Mesenchymal stem cell (in vitro differentiated cells and primary cell): ENCODE measurements at regions not wholly inside any gene's neighbourhood (a gene's known extent, or its start where the extent isn't known, plus 50 kb on each side); places are given as distances from the start of the nearest gene placed in this dataset.

ENCODE experiments used
- DNase-seq: peaks from one replicate; pipeline ENCODE4 v3.0.0-alpha.2; 2013
- H2AFZ ChIP-seq: one replicate; pipeline ENCODE4 v1.6.1; 2013; ENCODE audit warnings: low read depth, mild to moderate bottlenecking, control low read depth, inconsistent platforms, low read length, moderate library complexity
- H2AK5ac ChIP-seq: 2 replicates; pipeline ENCODE4 v1.6.1; 2013; ENCODE audit warnings: low read length, moderate library complexity, mild to moderate bottlenecking, inconsistent platforms; ENCODE audit not compliant: severe bottlenecking
- H2BK120ac ChIP-seq: one replicate; pipeline ENCODE4 v1.6.1; 2013; ENCODE audit warnings: low read depth, mild to moderate bottlenecking, inconsistent platforms, low read length, moderate library complexity
- H2BK12ac ChIP-seq, 2 experiments: one replicate each; pipeline ENCODE4 v1.6.1; 2013; ENCODE audit warnings: inconsistent platforms in 2 of 2, low read length in 2 of 2, mild to moderate bottlenecking in 2 of 2, moderate library complexity in 2 of 2, control low read depth in 1 of 2
- H2BK15ac ChIP-seq: one replicate; pipeline ENCODE4 v1.6.1; 2013; ENCODE audit warnings: mild to moderate bottlenecking, low read depth, inconsistent platforms; ENCODE audit not compliant: poor library complexity, severe bottlenecking
- H2BK5ac ChIP-seq: 2 replicates; pipeline ENCODE4 v1.6.1; 2013; ENCODE audit warnings: low read depth, mild to moderate bottlenecking, low read length, control low read depth, inconsistent platforms; ENCODE audit not compliant: poor library complexity, severe bottlenecking
- H3K14ac ChIP-seq, 2 experiments: one replicate each; pipeline ENCODE4 v1.6.1; 2013; ENCODE audit warnings: inconsistent platforms in 2 of 2, low read length in 2 of 2, control low read depth in 1 of 2, mild to moderate bottlenecking in 1 of 2, moderate library complexity in 1 of 2
- H3K18ac ChIP-seq, 2 experiments: one replicate each; pipeline ENCODE4 v1.6.1; 2013; ENCODE audit warnings: inconsistent platforms in 2 of 2, low read length in 2 of 2, control low read depth in 1 of 2, low read depth in 1 of 2, mild to moderate bottlenecking in 1 of 2
- H3K23ac ChIP-seq, 2 experiments: one replicate each; pipeline ENCODE4 v1.6.1; 2013; ENCODE audit warnings: inconsistent platforms in 2 of 2, low read length in 2 of 2, mild to moderate bottlenecking in 2 of 2, moderate library complexity in 2 of 2, control low read depth in 1 of 2
- H3K27ac ChIP-seq: 2 replicates; pipeline ENCODE4 v1.5.1; 2013; ENCODE audit warnings: mild to moderate bottlenecking, moderate library complexity, low read length, control low read depth, inconsistent platforms; ENCODE audit not compliant: poor library complexity, severe bottlenecking
- H3K27me3 ChIP-seq, 2 experiments: 2 replicates each; pipeline versions ENCODE4 v1.6.1 to v1.7.0; 2013; ENCODE audit warnings: low read length in 2 of 2, mild to moderate bottlenecking in 2 of 2, moderate library complexity in 2 of 2, control low read depth in 1 of 2, inconsistent platforms in 1 of 2; ENCODE audit not compliant: control insufficient read depth in 1 of 2, insufficient read depth in 1 of 2
- H3K36me3 ChIP-seq, 2 experiments: 2 replicates each; pipeline versions ENCODE4 v1.6.1 to v1.7.0; 2013; ENCODE audit warnings: low read length in 2 of 2, control low read depth in 1 of 2, inconsistent platforms in 1 of 2, low read depth in 1 of 2, mild to moderate bottlenecking in 1 of 2; ENCODE audit not compliant: insufficient read depth in 2 of 2, control insufficient read depth in 1 of 2
- H3K4ac ChIP-seq, 2 experiments: one replicate each; pipeline ENCODE4 v1.6.1; 2013; ENCODE audit warnings: inconsistent platforms in 2 of 2, low read length in 2 of 2, mild to moderate bottlenecking in 2 of 2, moderate library complexity in 2 of 2, control low read depth in 1 of 2, low read depth in 1 of 2
- H3K4me1 ChIP-seq: 2 replicates; pipeline ENCODE4 v1.6.1; 2013; ENCODE audit warnings: low read depth, low read length, control low read depth; ENCODE audit not compliant: control insufficient read depth, insufficient read depth
- H3K4me2 ChIP-seq: 2 replicates; pipeline ENCODE4 v1.6.1; 2013; ENCODE audit warnings: low read length, mild to moderate bottlenecking, inconsistent platforms; ENCODE audit not compliant: poor library complexity, severe bottlenecking
- H3K4me3 ChIP-seq, 2 experiments: 2 replicates each; pipeline versions ENCODE4 v1.5.1 to v1.7.0; 2013; ENCODE audit warnings: low read length in 2 of 2, mild to moderate bottlenecking in 2 of 2, control low read depth in 1 of 2, low read depth in 1 of 2; ENCODE audit not compliant: insufficient read depth in 1 of 2
- H3K79me1 ChIP-seq: replicated peaks from 2 replicates; pipeline ENCODE4 v1.6.1; 2013; ENCODE audit warnings: mild to moderate bottlenecking, control low read depth, low read length, inconsistent platforms; ENCODE audit not compliant: poor library complexity, severe bottlenecking
- H3K9ac ChIP-seq: 2 replicates; pipeline ENCODE4 v1.7.0; 2013; ENCODE audit warnings: mild to moderate bottlenecking, low read length, moderate library complexity
- H3K9me3 ChIP-seq: 2 replicates; pipeline ENCODE4 v1.7.0; 2013; ENCODE audit warnings: mild to moderate bottlenecking, low read length; ENCODE audit not compliant: control insufficient read depth
- H4K8ac ChIP-seq: one replicate; pipeline ENCODE4 v1.6.1; 2013; ENCODE audit warnings: inconsistent platforms, mild to moderate bottlenecking, low read length, moderate library complexity
- H4K91ac ChIP-seq: one replicate; pipeline ENCODE4 v1.6.1; 2013; ENCODE audit warnings: mild to moderate bottlenecking, low read length, inconsistent platforms
- WGBS: methylation state at CpG from one replicate; pipeline ENCODE4 v1.1.7; 2013; ENCODE audit warnings: mixed read lengths; 5-methylcytosine and 5-hydroxymethylcytosine counted together

DNA sequence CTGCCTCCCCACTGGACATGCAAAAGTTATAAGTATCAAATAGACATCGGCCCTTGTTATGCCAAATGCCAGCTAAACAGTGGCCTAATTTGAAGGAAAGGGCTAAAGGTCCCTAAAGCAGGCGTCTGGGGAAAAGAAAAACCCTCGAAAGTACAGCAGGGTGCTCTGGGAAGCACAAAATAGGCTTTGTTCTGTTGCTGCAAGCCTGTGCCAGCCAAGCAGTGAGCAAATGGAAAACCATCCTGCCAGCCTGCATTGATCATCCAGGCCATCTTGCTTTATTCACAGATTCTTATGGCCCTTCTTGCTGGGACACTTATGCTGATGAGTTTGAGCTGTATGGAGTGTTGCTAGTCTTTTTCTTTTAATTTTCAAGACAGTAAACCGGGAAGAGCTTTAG is 62.2 kb upstream of the PLEKHG1 start:
- no peaks in the 10 kb centered on the region for H3K79me1 ChIP-seq
- no peak overlapping the region for H4K91ac ChIP-seq
- H3K23ac ChIP-seq, result no peak overlapping the region
- H2BK120ac ChIP-seq, result no peak overlapping the region
- no peak overlapping the region for H2BK12ac ChIP-seq
- peaks cover 5% of the 10 kb centered on the region for H3K9me3 ChIP-seq
- H2AK5ac ChIP-seq, result no peak overlapping the region
- no peak overlapping the region for H3K18ac ChIP-seq
- no peaks in the 10 kb centered on the region for H3K4me1 ChIP-seq
- H3K9ac ChIP-seq, result no peak overlapping the region
- no peak overlapping the region for H3K27ac ChIP-seq
- no peak overlapping the region for H3K4me2 ChIP-seq
- H2BK15ac ChIP-seq, result no peak overlapping the region
- no peak overlapping the region for H3K4me3 ChIP-seq
- no peak for DNase-seq
- 75% methylated on average over 4 of the region's 4 CpGs for WGBS
- no peak overlapping the region for H2BK5ac ChIP-seq
- H3K4ac ChIP-seq, result no peak overlapping the region
- no peak overlapping the region for H2AFZ ChIP-seq
- H4K8ac ChIP-seq, result no peak overlapping the region
- H3K36me3 ChIP-seq, result no peaks in the 10 kb centered on the region
- no peak overlapping the region for H3K14ac ChIP-seq
- H3K27me3 ChIP-seq, result peaks cover 11 to 35% of the 10 kb centered on the region in 2 experiments

DNA sequence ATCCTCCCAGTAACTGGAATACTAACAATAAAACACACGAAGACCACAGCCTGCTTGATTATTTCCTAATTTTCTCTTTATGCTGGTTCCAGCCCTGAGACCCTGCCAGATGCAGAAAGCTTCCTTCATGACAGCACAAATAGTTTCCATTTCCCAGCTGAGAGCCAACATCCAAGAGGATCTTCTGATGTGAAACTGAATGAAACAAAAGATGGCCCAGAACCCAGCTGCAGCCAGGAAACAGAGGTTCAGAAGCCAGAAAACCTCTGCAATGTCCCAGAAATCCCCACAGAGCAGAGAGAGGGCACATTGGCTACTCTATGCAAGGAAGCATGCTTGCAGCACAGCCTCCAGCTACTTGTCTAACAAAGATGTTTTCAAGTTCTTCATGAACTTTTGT is 61.8 kb upstream of the PLEKHG1 start:
- Histone ChIP-seq H2BK5ac (no peak overlapping the region), H3K27me3 (peaks cover 13 to 35% of the 10 kb centered on the region in 2 experiments), H3K4ac (no peak overlapping the region), H2AFZ (no peak overlapping the region), H3K27ac (no peak overlapping the region), H3K79me1 (no peaks in the 10 kb centered on the region), H3K4me1 (no peaks in the 10 kb centered on the region), H3K9me3 (peaks cover 5% of the 10 kb centered on the region), H4K91ac (no peak overlapping the region), H2BK15ac (no peak overlapping the region), H4K8ac (no peak overlapping the region), H3K9ac (no peak overlapping the region), H3K14ac (no peak overlapping the region), H2BK12ac (no peak overlapping the region), H3K18ac (no peak overlapping the region), H2BK120ac (no peak overlapping the region), H3K4me2 (no peak overlapping the region), H3K23ac (no peak overlapping the region), H3K4me3 (no peak overlapping the region), H3K36me3 (no peaks in the 10 kb centered on the region), H2AK5ac (no peak overlapping the region)
- WGBS, result 68% methylated on average over 1 of the region's 1 CpG
- no peak for DNase-seq

DNA sequence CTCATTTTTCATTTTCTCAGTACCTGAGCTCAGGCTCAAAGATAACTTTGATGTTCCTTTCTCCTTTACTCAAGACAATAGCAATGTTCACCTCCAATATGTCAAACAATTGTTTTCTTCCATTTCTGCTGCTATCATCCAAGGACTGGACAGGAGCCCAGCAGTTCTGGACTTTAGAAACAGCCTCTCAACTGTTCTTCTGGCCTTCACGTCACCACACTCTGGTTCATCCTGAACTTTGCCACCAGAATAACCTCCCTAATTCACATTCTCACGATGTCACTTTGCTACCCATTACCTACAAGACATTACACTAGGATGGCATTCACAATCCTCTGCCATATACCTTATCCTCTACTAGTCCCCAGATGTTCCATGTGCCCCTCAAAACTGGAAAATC is 60.6 kb upstream of the PLEKHG1 start:
- Histone ChIP-seq H3K4me1 (no peaks in the 10 kb centered on the region), H3K27ac (no peak overlapping the region), H4K91ac (no peak overlapping the region), H2BK15ac (no peak overlapping the region), H3K9me3 (peaks cover 5% of the 10 kb centered on the region), H3K4ac (no peak overlapping the region), H2AK5ac (no peak overlapping the region), H2AFZ (no peak overlapping the region), H4K8ac (no peak overlapping the region), H3K9ac (no peak overlapping the region), H3K18ac (no peak overlapping the region), H3K4me2 (no peak overlapping the region), H2BK12ac (no peak overlapping the region), H2BK120ac (no peak overlapping the region), H3K23ac (no peak overlapping the region), H3K27me3 (peaks cover 19 to 36% of the 10 kb centered on the region in 2 experiments), H3K36me3 (no peaks in the 10 kb centered on the region), H3K79me1 (no peaks in the 10 kb centered on the region), H2BK5ac (no peak overlapping the region), H3K14ac (no peak overlapping the region), H3K4me3 (no peak overlapping the region)
- DNase-seq, result no peak
- WGBS, result 62% methylated on average over 2 of the region's 2 CpGs

DNA sequence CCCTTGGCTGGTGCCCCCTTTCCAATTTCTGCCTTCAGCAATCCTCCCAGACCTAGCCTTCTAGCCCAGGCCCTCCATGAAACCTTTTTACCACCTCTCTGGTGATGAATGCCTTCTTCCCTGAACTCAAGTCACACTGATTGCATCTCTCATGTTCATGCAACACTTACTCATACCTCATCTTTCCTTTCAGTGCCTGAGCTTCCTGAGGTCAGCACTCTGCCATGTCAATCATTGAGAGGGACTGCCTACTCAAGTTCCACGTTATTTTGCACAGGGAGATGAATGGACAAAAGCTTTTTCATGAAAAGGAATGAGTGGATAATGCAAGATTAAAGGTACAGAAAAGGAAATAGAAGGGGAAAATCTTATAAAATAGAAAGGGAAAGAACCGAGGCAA is 60.1 kb upstream of the PLEKHG1 start:
- H3K14ac ChIP-seq, result no peak overlapping the region
- 56% methylated on average over 2 of the region's 2 CpGs for WGBS
- H3K23ac ChIP-seq, result no peak overlapping the region
- no peaks in the 10 kb centered on the region for H3K79me1 ChIP-seq
- DNase-seq, result no peak
- H2AK5ac ChIP-seq, result no peak overlapping the region
- no peak overlapping the region for H3K4me2 ChIP-seq
- peaks cover 5% of the 10 kb centered on the region for H3K9me3 ChIP-seq
- H3K4ac ChIP-seq, result no peak overlapping the region
- H3K27ac ChIP-seq, result no peak overlapping the region
- H3K27me3 ChIP-seq, result peaks cover 19 to 32% of the 10 kb centered on the region in 2 experiments
- no peak overlapping the region for H3K18ac ChIP-seq
- H3K4me1 ChIP-seq, result no peaks in the 10 kb centered on the region
- H3K4me3 ChIP-seq, result no peak overlapping the region
- no peak overlapping the region for H2BK12ac ChIP-seq
- H2BK5ac ChIP-seq, result no peak overlapping the region
- no peaks in the 10 kb centered on the region for H3K36me3 ChIP-seq
- no peak overlapping the region for H4K8ac ChIP-seq
- no peak overlapping the region for H3K9ac ChIP-seq
- no peak overlapping the region for H2BK15ac ChIP-seq
- no peak overlapping the region for H2BK120ac ChIP-seq
- H2AFZ ChIP-seq, result no peak overlapping the region
- H4K91ac ChIP-seq, result no peak overlapping the region
